ENCODE measurements at regions not wholly inside any gene's neighbourhood (a gene's known extent, or its start where the extent isn't known, plus 50 kb on each side); places are given as distances from the start of the nearest gene placed in this dataset.

GRCh38 chr5:6252581-6252980 is 125.8 kb downstream of the MED10 start:
- FAIRE-seq = no peak
- intact Hi-C loops (cut with DNase I) = no loop called here
- DNase-seq = no peak
- no peaks in the 10 kb centered on the region for H3K4me1 ChIP-seq (ENCODE audit: control insufficient read depth in 2 of 3, insufficient read depth in 2 of 3, low read depth in 1 of 3, low read length in 3 of 3)
- no peak overlapping the region for H3K9ac ChIP-seq (ENCODE audit: low read length in 3 of 3)
- H3K9me3 ChIP-seq (ENCODE audit: control insufficient read depth in 2 of 3, insufficient read depth in 1 of 3, low read length in 3 of 3) = no peaks in the 10 kb centered on the region
- H3K27ac ChIP-seq (ENCODE audit: low read depth in 2 of 2, low read length in 2 of 2) = no peak overlapping the region
- TF ChIP-seq CTCF (IDR thresholded peaks at IDR 0.05; ENCODE audit: borderline replicate concordance, extremely low read depth, insufficient read depth) = no peak
- no peaks in the 10 kb centered on the region for H3K36me3 ChIP-seq (ENCODE audit: control insufficient read depth in 2 of 3, insufficient read depth in 3 of 3, low read length in 3 of 3)
- H3K27me3 ChIP-seq (ENCODE audit: control insufficient read depth, insufficient read depth, low read length) = no peaks in the 10 kb centered on the region
- no peak overlapping the region for H3K4me3 ChIP-seq (ENCODE audit: low read length in 3 of 3)

- Histone ChIP-seq H3K36me3 (ENCODE audit: control insufficient read depth in 2 of 3, insufficient read depth in 3 of 3, low read length in 3 of 3) (no peaks in the 10 kb centered on the region), H3K4me3 (ENCODE audit: low read length in 3 of 3) (no peak overlapping the region), H3K4me1 (ENCODE audit: control insufficient read depth in 2 of 3, insufficient read depth in 2 of 3, low read depth in 1 of 3, low read length in 3 of 3) (no peaks in the 10 kb centered on the region), H3K27ac (ENCODE audit: low read depth in 2 of 2, low read length in 2 of 2) (no peak overlapping the region), H3K27me3 (ENCODE audit: control insufficient read depth, insufficient read depth, low read length) (no peaks in the 10 kb centered on the region), H3K9ac (ENCODE audit: low read length in 3 of 3) (no peak overlapping the region), H3K9me3 (ENCODE audit: control insufficient read depth in 2 of 3, insufficient read depth in 1 of 3, low read length in 3 of 3) (no peaks in the 10 kb centered on the region)
- TF ChIP-seq CTCF (IDR thresholded peaks at IDR 0.05; ENCODE audit: borderline replicate concordance, extremely low read depth, insufficient read depth) = no peak
- intact Hi-C loops (cut with DNase I) = no loop called here
- DNase-seq (no peak), FAIRE-seq (no peak)
Observed at GRCh38 chr5:6251565-6252102, 126.7 kb downstream of the MED10 start.

GRCh38 chr5:6250121-6250520 is 128.2 kb downstream of the MED10 start:
- Histone ChIP-seq H3K4me1 (ENCODE audit: control insufficient read depth in 2 of 3, insufficient read depth in 2 of 3, low read depth in 1 of 3, low read length in 3 of 3) (no peaks in the 10 kb centered on the region), H3K27me3 (ENCODE audit: control insufficient read depth, insufficient read depth, low read length) (no peaks in the 10 kb centered on the region), H3K27ac (ENCODE audit: low read depth in 2 of 2, low read length in 2 of 2) (no peak overlapping the region), H3K9ac (ENCODE audit: low read length in 3 of 3) (no peak overlapping the region), H3K4me3 (ENCODE audit: low read length in 3 of 3) (no peak overlapping the region), H3K36me3 (ENCODE audit: control insufficient read depth in 2 of 3, insufficient read depth in 3 of 3, low read length in 3 of 3) (no peaks in the 10 kb centered on the region), H3K9me3 (ENCODE audit: control insufficient read depth in 2 of 3, insufficient read depth in 1 of 3, low read length in 3 of 3) (no peaks in the 10 kb centered on the region)
- intact Hi-C loops (cut with DNase I) = no loop called here
- no peak for TF ChIP-seq CTCF (IDR thresholded peaks at IDR 0.05; ENCODE audit: borderline replicate concordance, extremely low read depth, insufficient read depth)
- FAIRE-seq (no peak), DNase-seq (no peak)

GRCh38 chr5:6248132-6248531 is 130.2 kb downstream of the MED10 start:
- Histone ChIP-seq H3K27me3 (ENCODE audit: control insufficient read depth, insufficient read depth, low read length) (no peaks in the 10 kb centered on the region), H3K4me1 (ENCODE audit: control insufficient read depth in 2 of 3, insufficient read depth in 2 of 3, low read depth in 1 of 3, low read length in 3 of 3) (no peaks in the 10 kb centered on the region), H3K36me3 (ENCODE audit: control insufficient read depth in 2 of 3, insufficient read depth in 3 of 3, low read length in 3 of 3) (no peaks in the 10 kb centered on the region), H3K4me3 (ENCODE audit: low read length in 3 of 3) (no peak overlapping the region), H3K27ac (ENCODE audit: low read depth in 2 of 2, low read length in 2 of 2) (no peak overlapping the region), H3K9ac (ENCODE audit: low read length in 3 of 3) (no peak overlapping the region), H3K9me3 (ENCODE audit: control insufficient read depth in 2 of 3, insufficient read depth in 1 of 3, low read length in 3 of 3) (no peaks in the 10 kb centered on the region)
- DNase-seq = no peak
- no peak for TF ChIP-seq CTCF (IDR thresholded peaks at IDR 0.05; ENCODE audit: borderline replicate concordance, extremely low read depth, insufficient read depth)
- intact Hi-C loops (cut with DNase I) = no loop called here
- no peak for FAIRE-seq
